ENCODE measurements at regions not wholly inside any gene's neighbourhood (a gene's known extent, or its start where the extent isn't known, plus 50 kb on each side); places are given as distances from the start of the nearest gene placed in this dataset.

- no peak for DNase-seq (ENCODE audit: low read depth)
Observed at GRCh38 chr7:136807598-136807997, 60.9 kb upstream of the CHRM2 start.

GRCh38 chr7:136803028-136803427 lies 65.4 kb upstream of the CHRM2 start:
- DNase-seq (ENCODE audit: low read depth), result no peak

- no peak for DNase-seq (ENCODE audit: low read depth)
Observed at GRCh38 chr7:136783934-136784333, 84.5 kb upstream of the CHRM2 start.

GRCh38 chr7:136741941-136742340 lies 126.5 kb upstream of the CHRM2 start:
- no peak for DNase-seq (ENCODE audit: low read depth)

GRCh38 chr7:136728945-136729344 lies 139.5 kb upstream of the CHRM2 start:
- DNase-seq (ENCODE audit: low read depth), result no peak

GRCh38 chr7:136726460-136726859 lies 142.0 kb upstream of the CHRM2 start:
- DNase-seq (ENCODE audit: low read depth), result no peak

GRCh38 chr7:136717910-136718557 lies 150.4 kb upstream of the CHRM2 start:
- DNase-seq (ENCODE audit: low read depth), result no peak

GRCh38 chr7:136714062-136714461 lies 154.4 kb upstream of the CHRM2 start:
- no peak for DNase-seq (ENCODE audit: low read depth)

- no peak for DNase-seq (ENCODE audit: low read depth)
Observed at GRCh38 chr7:136710751-136711150, 157.7 kb upstream of the CHRM2 start.

- no peak for DNase-seq (ENCODE audit: low read depth)
Observed at GRCh38 chr7:136709876-136710275, 158.6 kb upstream of the CHRM2 start.

- no peak for DNase-seq (ENCODE audit: low read depth)
Observed at GRCh38 chr7:136702913-136703312, 165.5 kb upstream of the CHRM2 start.

- DNase-seq (ENCODE audit: low read depth), result no peak
Observed at GRCh38 chr7:136698977-136699376, 169.5 kb upstream of the CHRM2 start.

- no peak for DNase-seq (ENCODE audit: low read depth)
Observed at GRCh38 chr7:136698231-136698630, 170.2 kb upstream of the CHRM2 start.

- no peak for DNase-seq (ENCODE audit: low read depth)
Observed at GRCh38 chr7:136697271-136697670, 171.2 kb upstream of the CHRM2 start.

- DNase-seq (ENCODE audit: low read depth), result no peak
Observed at GRCh38 chr7:136693166-136694119, 175.0 kb upstream of the CHRM2 start.

- DNase-seq (ENCODE audit: low read depth), result no peak
Observed at GRCh38 chr7:136692221-136692620, 176.2 kb upstream of the CHRM2 start.

GRCh38 chr7:136688601-136689000 lies 179.9 kb upstream of the CHRM2 start:
- DNase-seq (ENCODE audit: low read depth), result no peak

- no peak for DNase-seq (ENCODE audit: low read depth)
Observed at GRCh38 chr7:136687693-136688322, 180.6 kb upstream of the CHRM2 start.

GRCh38 chr7:136685501-136686173 lies 182.8 kb upstream of the CHRM2 start:
- no peak for DNase-seq (ENCODE audit: low read depth)

GRCh38 chr7:136677471-136678365 lies 190.7 kb upstream of the CHRM2 start:
- DNase-seq (ENCODE audit: low read depth), result no peak

GRCh38 chr7:136667584-136667983 lies 200.9 kb upstream of the CHRM2 start:
- DNase-seq (ENCODE audit: low read depth), result no peak
